Ramos (cell line): ENCODE measurements at regions not wholly inside any gene's neighbourhood (a gene's known extent, or its start where the extent isn't known, plus 50 kb on each side); places are given as distances from the start of the nearest gene placed in this dataset.

ENCODE experiments used
- in situ Hi-C: fragments of 300-500 bp; cut with MboI; formaldehyde crosslinking; loops from one replicate; pipeline ENCODE4 v1.14.3; 2022; ENCODE audit warnings: low sequenced_read_pairs; ENCODE audit not compliant: unreplicated experiment

GRCh38 chr4:178823673-178824295, 1381.5 kb upstream of the AGA start:
- in situ Hi-C loops, result no loop called here

- in situ Hi-C loops, result no loop called here
These were observed 1394.6 kb upstream of the AGA start for GRCh38 chr4:178836865-178837264.

GRCh38 chr4:178838776-178839175, 1396.5 kb upstream of the AGA start:
- in situ Hi-C loops, result no loop called here

- in situ Hi-C loops, result no loop called here
These were observed 1414.0 kb upstream of the AGA start for GRCh38 chr4:178856139-178856800.

GRCh38 chr4:178871476-178871875, 1429.2 kb upstream of the AGA start:
- in situ Hi-C loops, result no loop called here

GRCh38 chr4:178881937-178882336, 1439.7 kb upstream of the AGA start:
- in situ Hi-C loops, result no loop called here

- in situ Hi-C loops, result no loop called here
These were observed 1451.9 kb upstream of the AGA start for GRCh38 chr4:178894126-178894525.

GRCh38 chr4:178899084-178899483, 1456.8 kb upstream of the AGA start:
- in situ Hi-C loops, result no loop called here

- in situ Hi-C loops, result no loop called here
These were observed 1475.5 kb upstream of the AGA start for GRCh38 chr4:178917756-178918155.

- in situ Hi-C loops, result no loop called here
These were observed 1494.9 kb upstream of the AGA start for GRCh38 chr4:178937130-178937529.

GRCh38 chr4:178941975-178942374, 1499.7 kb upstream of the AGA start:
- in situ Hi-C loops, result no loop called here

- in situ Hi-C loops, result no loop called here
These were observed 1511.3 kb upstream of the AGA start for GRCh38 chr4:178953447-178954120.

- in situ Hi-C loops, result no loop called here
These were observed 1513.4 kb upstream of the AGA start for GRCh38 chr4:178955614-178956013.

GRCh38 chr4:178958725-178959440, 1516.6 kb upstream of the AGA start:
- in situ Hi-C loops, result no loop called here

- in situ Hi-C loops, result no loop called here
These were observed 1521.3 kb upstream of the AGA start for GRCh38 chr4:178963446-178964045.

- in situ Hi-C loops, result no loop called here
These were observed 1524.4 kb upstream of the AGA start for GRCh38 chr4:178966644-178967043.

GRCh38 chr4:178970433-178971140, 1528.3 kb upstream of the AGA start:
- in situ Hi-C loops, result no loop called here

GRCh38 chr4:178976861-178977260, 1534.6 kb upstream of the AGA start:
- in situ Hi-C loops, result no loop called here

GRCh38 chr4:178993306-178993705, 1551.1 kb upstream of the AGA start:
- in situ Hi-C loops, result no loop called here

- in situ Hi-C loops, result no loop called here
These were observed 1559.7 kb upstream of the AGA start for GRCh38 chr4:179001918-179002317.
